B cell (primary cell): ENCODE measurements at regions not wholly inside any gene's neighbourhood (a gene's known extent, or its start where the extent isn't known, plus 50 kb on each side); places are given as distances from the start of the nearest gene placed in this dataset.

ENCODE experiments used
- ATAC-seq: fragments of 200-7000 bp; cut with Tn5 transposase; one replicate; pipeline ENCODE4 v1.10.0; 2021; ENCODE audit warnings: low read depth, mild to moderate bottlenecking, moderate number of reproducible peaks, moderate library complexity
- CTCF ChIA-PET: fragments of 350-600 bp; sonication (Branson Sonifier 250); formaldehyde crosslinking; loops from one replicate; lab custom pipeline; 2021; ENCODE audit warnings: antibody characterized with exemption, inconsistent platforms; lab: Charles Lee
- POLR2A ChIA-PET: fragments of 350-600 bp; sonication (Branson Sonifier 250); formaldehyde crosslinking; loops from one replicate; lab custom pipeline; 2021; ENCODE audit warnings: antibody characterized with exemption; lab: Charles Lee
- DNase-seq: peaks from one replicate; pipeline ENCODE4 v3.0.0; 2013
- H2AFZ ChIP-seq: 2 replicates; pipeline ENCODE4 v1.6.1; 2012; ENCODE audit warnings: mild to moderate bottlenecking, low read depth, low read length; ENCODE audit not compliant: insufficient read depth, poor library complexity, severe bottlenecking
- H3K27ac ChIP-seq, 2 donors: 1 replicate in 1 of 2; 2 replicates in 1 of 2; pipeline ENCODE4 v1.5.1; 2012 to 2013; ENCODE audit warnings: low read length in 2 of 2, mild to moderate bottlenecking in 2 of 2, moderate library complexity in 1 of 2
- H3K27me3 ChIP-seq, 4 experiments: fragments of 200-600 bp in 1 of 4; sonication (generic) in 1 of 4; replicated peaks in 1 of 4; 1 replicate in 2 of 4; 2 replicates in 2 of 4; pipeline versions ENCODE4 v1.6.1 to v1.7.0; 2013 to 2016; ENCODE audit warnings: low read length in 3 of 4, mild to moderate bottlenecking in 2 of 4, mixed read lengths in 1 of 4, moderate library complexity in 1 of 4; ENCODE audit not compliant: insufficient read depth in 4 of 4, control insufficient read depth in 3 of 4; ENCODE audit errors: control extremely low read depth in 1 of 4
- H3K36me3 ChIP-seq, 2 experiments: replicated peaks in 1 of 2; 1 replicate in 1 of 2; 2 replicates in 1 of 2; pipeline versions ENCODE4 v1.6.1 to v1.7.1; 2013; ENCODE audit warnings: low read length in 1 of 2; ENCODE audit not compliant: insufficient read depth in 2 of 2, control insufficient read depth in 1 of 2; ENCODE audit errors: control extremely low read depth in 1 of 2, extremely low read depth in 1 of 2
- H3K4me1 ChIP-seq, 2 donors: fragments of 200-600 bp in 1 of 2; sonication (generic) in 1 of 2; 1 replicate in 1 of 2; 2 replicates in 1 of 2; pipeline versions ENCODE4 v1.5.1 to v1.6.1; 2013 to 2017; ENCODE audit warnings: low read length in 2 of 2; ENCODE audit not compliant: control insufficient read depth in 2 of 2, insufficient read depth in 2 of 2
- H3K4me2 ChIP-seq: replicated peaks from 2 replicates; pipeline ENCODE3; 2012; ENCODE audit warnings: mild to moderate bottlenecking, low read depth, low read length; ENCODE audit not compliant: poor library complexity, severe bottlenecking
- H3K4me3 ChIP-seq, 5 experiments: fragments of 200-600 bp in 1 of 5; sonication (generic) in 1 of 5; 1 replicate in 3 of 5; 2 replicates in 2 of 5; pipeline versions ENCODE4 v1.5.1 to v1.7.0; 2011 to 2016; ENCODE audit warnings: low read length in 4 of 5, mild to moderate bottlenecking in 4 of 5, low read depth in 2 of 5, control low read depth in 1 of 5, moderate library complexity in 1 of 5; ENCODE audit not compliant: insufficient read depth in 1 of 5; ENCODE audit errors: control extremely low read depth in 1 of 5, extremely low read depth in 1 of 5
- H3K79me2 ChIP-seq: fragments of 200-600 bp; sonication (generic); one replicate; pipeline ENCODE4 v1.6.0; 2016; ENCODE audit warnings: low read length; ENCODE audit not compliant: control insufficient read depth, insufficient read depth
- H3K9ac ChIP-seq: fragments of 200-600 bp; sonication (generic); 2 replicates; pipeline ENCODE4 v1.6.1; 2017; ENCODE audit warnings: mild to moderate bottlenecking, low read length, moderate library complexity
- H3K9me3 ChIP-seq, 3 donors: one replicate each; pipeline versions ENCODE4 v1.6.1 to v1.7.1; 2013; ENCODE audit warnings: low read length in 2 of 3; ENCODE audit not compliant: control insufficient read depth in 2 of 3, insufficient read depth in 1 of 3; ENCODE audit errors: control extremely low read depth in 1 of 3
- H4K20me1 ChIP-seq: 2 replicates; pipeline ENCODE4 v1.6.0; 2012; ENCODE audit warnings: mild to moderate bottlenecking, low read length; ENCODE audit not compliant: insufficient read depth, control insufficient read depth, poor library complexity, severe bottlenecking
- H3K27ac Mint-ChIP-seq: one replicate; pipeline ENCODE4 v1.8.0; 2021; ENCODE audit warnings: mixed read lengths
- H3K27me3 Mint-ChIP-seq: one replicate; pipeline ENCODE4 v1.8.0; 2021; ENCODE audit warnings: mixed read lengths
- H3K4me1 Mint-ChIP-seq: one replicate; pipeline ENCODE4 v1.8.0; 2021; ENCODE audit warnings: mixed read lengths
- H3K4me3 Mint-ChIP-seq: one replicate; pipeline ENCODE4 v1.8.0; 2021; ENCODE audit warnings: mixed read lengths
- H3K9me3 Mint-ChIP-seq: one replicate; pipeline ENCODE4 v1.8.0; 2022; ENCODE audit warnings: mixed read lengths; ENCODE audit not compliant: insufficient read depth
- EZH2 ChIP-seq: IDR thresholded peaks from 2 replicates; pipeline ENCODE4 v1.6.1; 2012; ENCODE audit warnings: borderline replicate concordance, low read depth, mild to moderate bottlenecking, moderate library complexity, low read length; ENCODE audit not compliant: insufficient read depth, poor library complexity, severe bottlenecking
- WGBS: methylation state at CpG from one replicate; pipeline ENCODE4 v1.1.5; 2013; ENCODE audit warnings: missing lambda C conversion rate; ENCODE audit not compliant: insufficient coverage; 5-methylcytosine and 5-hydroxymethylcytosine counted together
- intact Hi-C: fragments of 100-400 bp; cut with micrococcal nuclease; formaldehyde crosslinking; loops from one replicate; pipeline ENCODE4 v1.10.0; 2022
- TF ChIP-seq, protein P1 (sequence below): fragments of 200-600 bp; IDR thresholded peaks from one replicate; pipeline ENCODE4 v1.8.0; 2022; ENCODE audit warnings: antibody characterized with exemption, mild to moderate bottlenecking

DNA sequence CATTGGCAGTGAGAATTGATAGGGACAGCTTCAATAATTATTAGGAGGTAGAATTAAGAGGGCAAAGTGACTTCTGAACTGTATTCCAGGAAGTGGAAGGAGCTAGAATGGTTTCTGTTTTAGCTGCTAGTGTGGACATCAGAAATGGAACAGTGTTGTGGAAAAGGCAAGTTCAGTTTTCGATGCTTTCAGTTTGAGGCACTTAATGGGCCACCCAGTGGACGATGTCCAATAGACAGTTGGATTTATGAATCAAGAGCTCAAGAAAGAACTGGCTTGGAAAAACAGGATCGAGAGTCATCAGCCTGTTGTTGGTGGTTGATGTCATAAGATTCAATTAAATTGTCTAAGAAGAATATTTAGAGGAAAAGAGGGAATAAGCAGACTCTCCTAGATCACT is 136.3 kb downstream of the DYRK2 start:
- intact Hi-C loops = no loop called here
- Histone ChIP-seq H3K9me3 (no peaks in the 10 kb centered on the region), H3K4me3 (no peak overlapping the region), H4K20me1 (no peaks in the 10 kb centered on the region), H3K4me2 (no peak overlapping the region), H3K27ac (no peak overlapping the region), H3K9ac (no peak overlapping the region), H2AFZ (no peak overlapping the region), H3K36me3 (no peaks in the 10 kb centered on the region), H3K79me2 (no peaks in the 10 kb centered on the region), H3K4me1 (peaks cover 8 to 24% of the 10 kb centered on the region in 2 donors), H3K27me3 (no peaks in the 10 kb centered on the region)
- no peak for ATAC-seq
- no peak overlapping the region for H3K4me3 Mint-ChIP-seq
- H3K4me1 Mint-ChIP-seq = peaks cover 30% of the 10 kb centered on the region
- H3K9me3 Mint-ChIP-seq = no peaks in the 10 kb centered on the region
- POLR2A ChIA-PET = no interaction called here
- no peak overlapping the region for H3K27ac Mint-ChIP-seq
- no peaks in the 10 kb centered on the region for H3K27me3 Mint-ChIP-seq
- DNase-seq = no peak
- CTCF ChIA-PET = interaction anchor here (0.8 kb wide), 1 partner anchor 301 kb away, joined by 3 read pairs; no protein-coding TSS in a partner anchor
- WGBS = 97% methylated on average over 3 of the region's 3 CpGs
- TF ChIP-seq EZH2 = no peak
- TF ChIP-seq, protein P1, sequence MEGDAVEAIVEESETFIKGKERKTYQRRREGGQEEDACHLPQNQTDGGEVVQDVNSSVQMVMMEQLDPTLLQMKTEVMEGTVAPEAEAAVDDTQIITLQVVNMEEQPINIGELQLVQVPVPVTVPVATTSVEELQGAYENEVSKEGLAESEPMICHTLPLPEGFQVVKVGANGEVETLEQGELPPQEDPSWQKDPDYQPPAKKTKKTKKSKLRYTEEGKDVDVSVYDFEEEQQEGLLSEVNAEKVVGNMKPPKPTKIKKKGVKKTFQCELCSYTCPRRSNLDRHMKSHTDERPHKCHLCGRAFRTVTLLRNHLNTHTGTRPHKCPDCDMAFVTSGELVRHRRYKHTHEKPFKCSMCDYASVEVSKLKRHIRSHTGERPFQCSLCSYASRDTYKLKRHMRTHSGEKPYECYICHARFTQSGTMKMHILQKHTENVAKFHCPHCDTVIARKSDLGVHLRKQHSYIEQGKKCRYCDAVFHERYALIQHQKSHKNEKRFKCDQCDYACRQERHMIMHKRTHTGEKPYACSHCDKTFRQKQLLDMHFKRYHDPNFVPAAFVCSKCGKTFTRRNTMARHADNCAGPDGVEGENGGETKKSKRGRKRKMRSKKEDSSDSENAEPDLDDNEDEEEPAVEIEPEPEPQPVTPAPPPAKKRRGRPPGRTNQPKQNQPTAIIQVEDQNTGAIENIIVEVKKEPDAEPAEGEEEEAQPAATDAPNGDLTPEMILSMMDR = no peak

DNA sequence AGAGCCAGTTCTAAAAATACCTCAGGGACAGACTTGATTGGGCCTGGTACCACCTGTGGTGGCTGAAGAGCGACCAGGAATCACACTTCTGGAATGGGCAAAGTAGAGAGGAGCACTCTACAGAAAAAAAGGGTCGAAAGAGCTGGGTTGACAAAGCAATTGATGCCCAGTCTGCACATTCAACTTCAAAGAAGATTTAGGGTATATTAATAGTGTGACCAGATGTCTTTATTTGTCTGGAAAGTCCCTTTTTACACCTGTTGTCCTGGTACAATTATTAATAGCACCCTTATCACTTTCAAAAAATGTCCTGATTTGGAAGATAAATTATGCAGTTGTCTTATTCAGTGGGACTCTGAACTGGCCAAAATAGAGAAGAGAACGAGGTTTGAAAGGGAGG is 137.5 kb downstream of the DYRK2 start:
- no peaks in the 10 kb centered on the region for H3K9me3 ChIP-seq
- H3K9me3 Mint-ChIP-seq = no peaks in the 10 kb centered on the region
- TF ChIP-seq EZH2 = no peak
- no peaks in the 10 kb centered on the region for H4K20me1 ChIP-seq
- H3K27ac Mint-ChIP-seq = no peak overlapping the region
- H2AFZ ChIP-seq = no peak overlapping the region
- intact Hi-C loops = no loop called here
- no peaks in the 10 kb centered on the region for H3K27me3 Mint-ChIP-seq
- H3K27ac ChIP-seq = no peak overlapping the region
- CTCF ChIA-PET = no interaction called here
- POLR2A ChIA-PET = no interaction called here
- DNase-seq = no peak
- no peak for ATAC-seq
- no peak overlapping the region for H3K4me3 Mint-ChIP-seq
- no peaks in the 10 kb centered on the region for H3K36me3 ChIP-seq
- peak overlapping the region; percentile 26 for H3K4me2 ChIP-seq
- H3K4me3 ChIP-seq = no peak overlapping the region
- WGBS = 60% methylated on average over 2 of the region's 3 CpGs
- no peak overlapping the region for H3K9ac ChIP-seq
- H3K4me1 Mint-ChIP-seq = peaks cover 30% of the 10 kb centered on the region
- no peaks in the 10 kb centered on the region for H3K79me2 ChIP-seq
- peaks cover 8 to 24% of the 10 kb centered on the region in 2 donors for H3K4me1 ChIP-seq
- H3K27me3 ChIP-seq = no peaks in the 10 kb centered on the region
